ENCODE measurements at regions not wholly inside any gene's neighbourhood (a gene's known extent, or its start where the extent isn't known, plus 50 kb on each side); places are given as distances from the start of the nearest gene placed in this dataset.

DNA sequence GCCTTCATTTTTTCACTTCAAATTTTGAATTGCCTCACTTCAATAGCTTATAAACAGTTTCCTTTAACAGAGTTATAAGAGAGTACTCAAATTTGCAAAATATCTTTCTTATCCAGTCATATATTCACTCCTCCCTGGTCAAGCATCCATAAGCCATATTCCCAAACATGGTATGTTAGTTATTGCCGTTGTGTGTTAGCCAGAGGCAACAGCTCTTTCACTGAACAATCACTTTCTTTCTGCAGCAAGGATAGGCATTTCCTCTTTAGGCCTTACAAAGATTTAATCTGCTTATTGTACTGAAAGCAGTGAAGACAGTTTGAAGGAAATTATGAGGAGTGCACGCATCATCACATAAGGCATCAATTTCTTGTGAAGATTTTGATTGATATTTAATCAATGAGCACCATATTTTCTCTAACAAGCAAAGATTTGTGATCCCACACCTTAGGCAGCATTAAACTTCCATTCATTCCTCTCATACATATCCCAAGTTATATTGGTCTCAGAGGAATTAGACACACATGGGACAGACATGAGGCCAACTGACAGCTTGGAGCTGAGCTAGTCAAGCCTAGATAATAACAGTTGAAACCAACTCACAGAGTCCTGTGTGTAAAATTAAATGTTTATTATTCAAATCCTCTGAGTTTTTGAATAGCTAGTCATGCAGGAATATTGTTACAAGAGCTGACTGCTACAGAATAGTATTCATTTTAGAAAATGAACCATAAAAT lies 80.0 kb upstream of the EPHA6 start (continued):
- TF ChIP-seq, protein P1, sequence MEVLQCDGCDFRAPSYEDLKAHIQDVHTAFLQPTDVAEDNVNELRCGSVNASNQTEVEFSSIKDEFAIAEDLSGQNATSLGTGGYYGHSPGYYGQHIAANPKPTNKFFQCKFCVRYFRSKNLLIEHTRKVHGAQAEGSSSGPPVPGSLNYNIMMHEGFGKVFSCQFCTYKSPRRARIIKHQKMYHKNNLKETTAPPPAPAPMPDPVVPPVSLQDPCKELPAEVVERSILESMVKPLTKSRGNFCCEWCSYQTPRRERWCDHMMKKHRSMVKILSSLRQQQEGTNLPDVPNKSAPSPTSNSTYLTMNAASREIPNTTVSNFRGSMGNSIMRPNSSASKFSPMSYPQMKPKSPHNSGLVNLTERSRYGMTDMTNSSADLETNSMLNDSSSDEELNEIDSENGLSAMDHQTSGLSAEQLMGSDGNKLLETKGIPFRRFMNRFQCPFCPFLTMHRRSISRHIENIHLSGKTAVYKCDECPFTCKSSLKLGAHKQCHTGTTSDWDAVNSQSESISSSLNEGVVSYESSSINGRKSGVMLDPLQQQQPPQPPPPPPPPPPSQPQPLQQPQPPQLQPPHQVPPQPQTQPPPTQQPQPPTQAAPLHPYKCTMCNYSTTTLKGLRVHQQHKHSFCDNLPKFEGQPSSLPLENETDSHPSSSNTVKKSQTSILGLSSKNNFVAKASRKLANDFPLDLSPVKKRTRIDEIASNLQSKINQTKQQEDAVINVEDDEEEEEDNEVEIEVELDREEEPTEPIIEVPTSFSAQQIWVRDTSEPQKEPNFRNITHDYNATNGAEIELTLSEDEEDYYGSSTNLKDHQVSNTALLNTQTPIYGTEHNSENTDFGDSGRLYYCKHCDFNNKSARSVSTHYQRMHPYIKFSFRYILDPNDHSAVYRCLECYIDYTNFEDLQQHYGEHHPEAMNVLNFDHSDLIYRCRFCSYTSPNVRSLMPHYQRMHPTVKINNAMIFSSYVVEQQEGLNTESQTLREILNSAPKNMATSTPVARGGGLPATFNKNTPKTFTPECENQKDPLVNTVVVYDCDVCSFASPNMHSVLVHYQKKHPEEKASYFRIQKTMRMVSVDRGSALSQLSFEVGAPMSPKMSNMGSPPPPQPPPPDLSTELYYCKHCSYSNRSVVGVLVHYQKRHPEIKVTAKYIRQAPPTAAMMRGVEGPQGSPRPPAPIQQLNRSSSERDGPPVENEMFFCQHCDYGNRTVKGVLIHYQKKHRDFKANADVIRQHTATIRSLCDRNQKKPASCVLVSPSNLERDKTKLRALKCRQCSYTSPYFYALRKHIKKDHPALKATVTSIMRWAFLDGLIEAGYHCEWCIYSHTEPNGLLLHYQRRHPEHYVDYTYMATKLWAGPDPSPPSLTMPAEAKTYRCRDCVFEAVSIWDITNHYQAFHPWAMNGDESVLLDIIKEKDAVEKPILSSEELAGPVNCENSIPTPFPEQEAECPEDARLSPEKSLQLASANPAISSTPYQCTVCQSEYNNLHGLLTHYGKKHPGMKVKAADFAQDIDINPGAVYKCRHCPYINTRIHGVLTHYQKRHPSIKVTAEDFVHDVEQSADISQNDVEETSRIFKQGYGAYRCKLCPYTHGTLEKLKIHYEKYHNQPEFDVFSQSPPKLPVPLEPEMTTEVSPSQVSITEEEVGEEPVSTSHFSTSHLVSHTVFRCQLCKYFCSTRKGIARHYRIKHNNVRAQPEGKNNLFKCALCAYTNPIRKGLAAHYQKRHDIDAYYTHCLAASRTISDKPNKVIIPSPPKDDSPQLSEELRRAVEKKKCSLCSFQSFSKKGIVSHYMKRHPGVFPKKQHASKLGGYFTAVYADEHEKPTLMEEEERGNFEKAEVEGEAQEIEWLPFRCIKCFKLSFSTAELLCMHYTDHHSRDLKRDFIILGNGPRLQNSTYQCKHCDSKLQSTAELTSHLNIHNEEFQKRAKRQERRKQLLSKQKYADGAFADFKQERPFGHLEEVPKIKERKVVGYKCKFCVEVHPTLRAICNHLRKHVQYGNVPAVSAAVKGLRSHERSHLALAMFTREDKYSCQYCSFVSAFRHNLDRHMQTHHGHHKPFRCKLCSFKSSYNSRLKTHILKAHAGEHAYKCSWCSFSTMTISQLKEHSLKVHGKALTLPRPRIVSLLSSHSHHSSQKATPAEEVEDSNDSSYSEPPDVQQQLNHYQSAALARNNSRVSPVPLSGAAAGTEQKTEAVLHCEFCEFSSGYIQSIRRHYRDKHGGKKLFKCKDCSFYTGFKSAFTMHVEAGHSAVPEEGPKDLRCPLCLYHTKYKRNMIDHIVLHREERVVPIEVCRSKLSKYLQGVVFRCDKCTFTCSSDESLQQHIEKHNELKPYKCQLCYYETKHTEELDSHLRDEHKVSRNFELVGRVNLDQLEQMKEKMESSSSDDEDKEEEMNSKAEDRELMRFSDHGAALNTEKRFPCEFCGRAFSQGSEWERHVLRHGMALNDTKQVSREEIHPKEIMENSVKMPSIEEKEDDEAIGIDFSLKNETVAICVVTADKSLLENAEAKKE (CRISPR knock-in tag; IDR thresholded peaks at IDR 0.05): no peak
- TF ChIP-seq, protein P2, sequence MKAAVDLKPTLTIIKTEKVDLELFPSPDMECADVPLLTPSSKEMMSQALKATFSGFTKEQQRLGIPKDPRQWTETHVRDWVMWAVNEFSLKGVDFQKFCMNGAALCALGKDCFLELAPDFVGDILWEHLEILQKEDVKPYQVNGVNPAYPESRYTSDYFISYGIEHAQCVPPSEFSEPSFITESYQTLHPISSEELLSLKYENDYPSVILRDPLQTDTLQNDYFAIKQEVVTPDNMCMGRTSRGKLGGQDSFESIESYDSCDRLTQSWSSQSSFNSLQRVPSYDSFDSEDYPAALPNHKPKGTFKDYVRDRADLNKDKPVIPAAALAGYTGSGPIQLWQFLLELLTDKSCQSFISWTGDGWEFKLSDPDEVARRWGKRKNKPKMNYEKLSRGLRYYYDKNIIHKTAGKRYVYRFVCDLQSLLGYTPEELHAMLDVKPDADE (IDR thresholded peaks at IDR 0.05): no peak
- no peak for TF ChIP-seq CREB1 (CRISPR knock-in tag; IDR thresholded peaks at IDR 0.05; ENCODE audit: low read depth)
- TF ChIP-seq NANOG (IDR thresholded peaks at IDR 0.05; ENCODE audit: borderline replicate concordance): no peak
- TF ChIP-seq EZH2phosphoT487 (IDR thresholded peaks at IDR 0.05; ENCODE audit: unreplicated experiment): no peak
- TF ChIP-seq EZH2 (IDR thresholded peaks at IDR 0.05; ENCODE audit: low read depth, unreplicated experiment): no peak
- no peak for TF ChIP-seq ZNF331 (CRISPR knock-in tag; IDR thresholded peaks at IDR 0.05; ENCODE audit: low read depth)
- no peak for TF ChIP-seq POLR2AphosphoS5 (IDR thresholded peaks at IDR 0.05; ENCODE audit: low read depth)
- no peak for TF ChIP-seq JUNB (IDR thresholded peaks at IDR 0.05; ENCODE audit: unreplicated experiment)
